Pancreas (tissue), 10 donors: ENCODE measurements at regions not wholly inside any gene's neighbourhood (a gene's known extent, or its start where the extent isn't known, plus 50 kb on each side); places are given as distances from the start of the nearest gene placed in this dataset.

Source experiments
- ATAC-seq, 4 donors: fragments of 200-7000 bp; cut with Tn5 transposase; one replicate each; pipeline versions ENCODE4 v1.8.0 to v1.9.1; 2020; ENCODE audit warnings: mild to moderate bottlenecking in 4 of 4, moderate library complexity in 4 of 4
- DNase-seq, 6 donors: peaks; one replicate each; pipeline ENCODE4 v3.0.0-alpha.2; 2020
- FAIRE-seq: peaks from 2 replicates; lab custom pipeline; 2012; peaks lifted over from hg19 to GRCh38; lab: Jason Lieb, UNC
- H3K27ac ChIP-seq, 4 donors: fragments of 200-600 bp; sonication (generic); 1 replicate in 3 of 4; 2 replicates in 1 of 4; pipeline versions ENCODE4 v1.5.0 to v1.8.0; 2020
- H3K27me3 ChIP-seq, 4 donors: fragments of 200-600 bp; one replicate each; pipeline ENCODE4 v1.8.0; 2021
- H3K36me3 ChIP-seq, 3 donors: fragments of 200-600 bp; sonication (generic) in 1 of 3; one replicate each; pipeline versions ENCODE4 v1.5.0 to v1.8.0; 2020 to 2021
- H3K4me1 ChIP-seq, 3 donors: fragments of 200-600 bp; one replicate each; pipeline ENCODE4 v1.8.0; 2021
- H3K4me3 ChIP-seq, 4 donors: fragments of 200-600 bp; sonication (generic) in 2 of 4; one replicate each; pipeline versions ENCODE4 v1.5.0 to v1.8.0; 2020 to 2021
- H3K9me3 ChIP-seq, 4 donors: fragments of 200-600 bp; one replicate each; pipeline ENCODE4 v1.8.0; 2021
- WGBS, 2 donors: extraction: QIAGEN DNeasy Blood & Tissue Kit; methylation state at CpG; one replicate each; pipeline ENCODE4 v1.1.7; 2013; 5-methylcytosine and 5-hydroxymethylcytosine counted together
- intact Hi-C, 3 donors: fragments of 100-400 bp; cut with DNase I; formaldehyde crosslinking; loops; one replicate each; pipeline versions ENCODE4 v1.11.1 to v1.14.2; 2022
- TF ChIP-seq, protein P1 (sequence below), 4 donors: fragments of 200-600 bp; sonication (generic) in 3 of 4; IDR thresholded peaks; one replicate each; pipeline versions ENCODE4 v1.5.0 to v1.8.0; 2021; ENCODE audit warnings: antibody characterized with exemption in 4 of 4
- donor health status: healthy with polysubstance abuse.
- donor health status: DM: no; HTN: no; CAD: no; lungs with moderate emphysema.
- donor health status: DM: no; HTN: no; CAD: no.
- donor health status: control.
- donor health status: control.
- donor health status: Bipolar disorder and iron deficiency.
- donor health status: DM: yes; HTN: yes; CAD: no.
- donor health status: DM: no; HTN: no; CAD: no.
- donor health status: DM: no; HTN: no; CAD: no.
- donor health status: DM: yes; HTN: yes; CAD: no.

DNA sequence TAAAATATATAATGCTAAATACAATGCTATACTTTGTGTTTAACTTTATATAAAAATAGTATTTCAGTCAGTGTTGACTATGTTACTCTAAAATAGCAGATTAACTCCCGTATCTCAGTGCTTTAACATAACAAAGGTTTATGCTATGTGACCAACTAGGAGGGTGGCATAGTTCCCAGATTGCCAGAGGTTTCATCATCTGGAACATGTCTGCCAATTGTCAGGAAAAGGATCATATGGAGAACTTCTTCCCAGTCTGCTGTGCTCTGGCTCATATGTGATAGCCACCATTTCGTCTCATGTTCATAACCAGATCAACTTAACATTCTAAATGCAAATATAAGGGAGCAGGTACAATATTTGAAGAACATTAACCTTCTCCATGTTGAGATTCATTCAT is 720.2 kb downstream of the MCTP2 start:
- Histone ChIP-seq H3K9me3 (no peaks in the 10 kb centered on the region), H3K27ac (no peak overlapping the region), H3K4me1 (no peaks in the 10 kb centered on the region), H3K27me3 (peaks cover 0 to 9% (median 0%) of the 10 kb centered on the region in 4 donors), H3K36me3 (no peaks in the 10 kb centered on the region), H3K4me3 (no peak overlapping the region)
- TF ChIP-seq, protein P1, sequence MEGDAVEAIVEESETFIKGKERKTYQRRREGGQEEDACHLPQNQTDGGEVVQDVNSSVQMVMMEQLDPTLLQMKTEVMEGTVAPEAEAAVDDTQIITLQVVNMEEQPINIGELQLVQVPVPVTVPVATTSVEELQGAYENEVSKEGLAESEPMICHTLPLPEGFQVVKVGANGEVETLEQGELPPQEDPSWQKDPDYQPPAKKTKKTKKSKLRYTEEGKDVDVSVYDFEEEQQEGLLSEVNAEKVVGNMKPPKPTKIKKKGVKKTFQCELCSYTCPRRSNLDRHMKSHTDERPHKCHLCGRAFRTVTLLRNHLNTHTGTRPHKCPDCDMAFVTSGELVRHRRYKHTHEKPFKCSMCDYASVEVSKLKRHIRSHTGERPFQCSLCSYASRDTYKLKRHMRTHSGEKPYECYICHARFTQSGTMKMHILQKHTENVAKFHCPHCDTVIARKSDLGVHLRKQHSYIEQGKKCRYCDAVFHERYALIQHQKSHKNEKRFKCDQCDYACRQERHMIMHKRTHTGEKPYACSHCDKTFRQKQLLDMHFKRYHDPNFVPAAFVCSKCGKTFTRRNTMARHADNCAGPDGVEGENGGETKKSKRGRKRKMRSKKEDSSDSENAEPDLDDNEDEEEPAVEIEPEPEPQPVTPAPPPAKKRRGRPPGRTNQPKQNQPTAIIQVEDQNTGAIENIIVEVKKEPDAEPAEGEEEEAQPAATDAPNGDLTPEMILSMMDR (IDR thresholded peaks at IDR 0.05) = no peak
- ATAC-seq (no peak), FAIRE-seq (no peak), DNase-seq (no peak)
- 47 to 59% methylated on average over 2 of the region's 2 CpGs for WGBS, 2 donors
- intact Hi-C loops = no loop called here

DNA sequence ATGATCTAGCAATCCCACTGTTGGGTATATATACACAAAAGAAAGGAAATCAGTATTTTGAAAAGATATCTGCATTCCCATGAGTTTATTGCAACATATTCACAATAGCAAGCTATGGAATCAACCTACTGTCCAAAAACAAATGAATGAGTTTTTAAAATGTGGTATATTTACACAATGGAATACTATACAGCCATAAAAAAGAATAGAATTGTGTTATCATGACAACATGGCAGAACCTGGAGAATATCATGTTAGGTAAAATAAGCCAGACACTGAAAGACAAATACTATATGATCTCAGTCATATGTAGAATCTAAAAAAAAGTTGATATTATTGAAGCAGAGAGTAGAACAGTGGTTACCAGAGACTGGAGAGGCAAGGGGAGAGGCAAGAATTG is 732.6 kb downstream of the MCTP2 start:
- no peak overlapping the region for H3K4me3 ChIP-seq
- TF ChIP-seq, protein P1 (IDR thresholded peaks at IDR 0.05) = no peak
- ATAC-seq (no peak), DNase-seq (no peak), FAIRE-seq (no peak)
- intact Hi-C loops = no loop called here
- H3K9me3 ChIP-seq = no peaks in the 10 kb centered on the region
- H3K27me3 ChIP-seq = no peaks in the 10 kb centered on the region
- H3K27ac ChIP-seq = no peak overlapping the region
- H3K4me1 ChIP-seq = no peaks in the 10 kb centered on the region
- H3K36me3 ChIP-seq = no peaks in the 10 kb centered on the region

DNA sequence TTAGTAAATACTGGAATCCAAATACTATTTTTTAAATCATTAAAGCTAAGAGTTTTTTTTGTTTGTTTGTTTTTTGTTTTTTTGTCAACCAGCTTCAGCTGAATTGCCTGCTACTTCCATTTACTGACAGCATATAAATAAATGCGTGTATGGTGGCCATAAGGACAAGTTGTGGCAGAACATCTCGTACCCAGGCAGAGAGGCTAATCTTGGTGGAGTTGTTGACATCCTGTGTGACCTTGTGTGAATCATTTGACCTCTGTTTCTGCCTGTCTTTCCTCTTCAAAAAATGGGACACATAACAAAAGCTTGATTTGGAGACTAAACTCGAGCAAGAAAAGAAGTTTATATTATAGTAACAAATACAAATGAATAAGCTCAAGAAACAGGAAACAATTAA is 734.2 kb downstream of the MCTP2 start:
- FAIRE-seq = no peak
- DNase-seq = no peak
- H3K4me1 ChIP-seq = no peaks in the 10 kb centered on the region
- H3K27ac ChIP-seq = no peak overlapping the region
- TF ChIP-seq, protein P1 (IDR thresholded peaks at IDR 0.05) = no peak
- ATAC-seq = no peak
- no peaks in the 10 kb centered on the region for H3K9me3 ChIP-seq
- no peaks in the 10 kb centered on the region for H3K27me3 ChIP-seq
- intact Hi-C loops = no loop called here
- H3K36me3 ChIP-seq = no peaks in the 10 kb centered on the region
- WGBS, 2 donors = 30 to 51% methylated on average over 3 of the region's 3 CpGs
- no peak overlapping the region for H3K4me3 ChIP-seq

DNA sequence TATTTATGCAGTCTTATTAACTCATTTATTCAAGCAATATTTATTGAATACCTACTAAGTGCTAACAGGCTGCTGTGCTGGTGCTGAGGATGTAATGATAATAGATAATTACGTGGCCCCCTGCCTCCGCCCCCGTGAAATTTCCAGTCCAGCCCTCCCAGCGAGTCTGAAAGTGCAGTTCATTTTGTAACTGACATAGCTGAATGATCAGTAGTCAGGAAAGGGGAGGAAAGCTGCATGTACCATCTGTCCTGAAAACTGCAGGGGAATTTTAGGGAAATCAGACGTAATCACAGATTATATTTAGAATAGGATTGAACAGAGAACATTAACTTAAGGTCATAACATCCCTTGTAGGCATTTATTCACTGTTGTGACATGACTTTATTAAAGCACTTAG is 736.8 kb downstream of the MCTP2 start:
- no peak overlapping the region for H3K4me3 ChIP-seq
- ATAC-seq = no peak

DNA sequence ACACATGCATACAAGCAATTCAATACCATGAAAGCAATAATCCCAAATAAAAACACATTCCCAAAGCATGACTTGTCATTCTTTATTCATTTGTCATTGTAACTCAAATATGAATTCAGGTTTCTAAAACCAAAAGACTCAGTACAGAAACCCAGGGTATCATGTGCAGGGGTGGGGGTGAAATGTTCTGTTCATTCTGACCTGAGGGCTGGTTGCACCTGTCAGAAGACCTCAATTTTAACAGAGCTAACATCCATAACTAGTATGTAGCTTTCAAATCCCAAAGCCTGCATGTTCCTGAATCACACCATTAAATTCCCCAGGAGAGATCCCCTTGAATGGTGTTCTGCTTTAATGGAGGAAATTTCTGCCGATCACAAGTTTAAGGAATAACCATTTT is 738.7 kb downstream of the MCTP2 start:
- Histone ChIP-seq H3K27me3 (no peaks in the 10 kb centered on the region), H3K9me3 (no peaks in the 10 kb centered on the region), H3K27ac (no peak overlapping the region), H3K36me3 (no peaks in the 10 kb centered on the region), H3K4me3 (no peak overlapping the region), H3K4me1 (no peaks in the 10 kb centered on the region)
- no peak for ATAC-seq
- FAIRE-seq = no peak
- no peak for DNase-seq
- TF ChIP-seq, protein P1 (IDR thresholded peaks at IDR 0.05) = no peak
- WGBS, 2 donors = 80 to 95% methylated on average over 1 of the region's 1 CpG
- intact Hi-C loops = no loop called here

More for the DNA sequence above, 736.8 kb downstream of the MCTP2 start:
- no peaks in the 10 kb centered on the region for H3K27me3 ChIP-seq
- 64 to 67% methylated on average over 5 of the region's 5 CpGs for WGBS, 2 donors
- no peaks in the 10 kb centered on the region for H3K9me3 ChIP-seq
- FAIRE-seq (no peak), DNase-seq (no peak)
- H3K36me3 ChIP-seq = no peaks in the 10 kb centered on the region
- intact Hi-C loops = no loop called here
- TF ChIP-seq, protein P1 (IDR thresholded peaks at IDR 0.05) = no peak
- no peak overlapping the region for H3K27ac ChIP-seq
- H3K4me1 ChIP-seq = no peaks in the 10 kb centered on the region
